ENCODE measurements at regions not wholly inside any gene's neighbourhood (a gene's known extent, or its start where the extent isn't known, plus 50 kb on each side); places are given as distances from the start of the nearest gene placed in this dataset.

- no peak for DNase-seq
These were observed 57.4 kb upstream of the C1orf21 start for GRCh38 chr1:184329245-184329953.

GRCh38 chr1:184329962-184330868, 56.6 kb upstream of the C1orf21 start:
- no peak for DNase-seq

- no peak for DNase-seq
These were observed 56.0 kb upstream of the C1orf21 start for GRCh38 chr1:184330875-184331274.

Data from activated naive CD4-positive, alpha-beta T cell (primary cell).